PC-9 (cell line): ENCODE measurements at regions not wholly inside any gene's neighbourhood (a gene's known extent, or its start where the extent isn't known, plus 50 kb on each side); places are given as distances from the start of the nearest gene placed in this dataset.

Experiments used
- EZH2 ChIP-seq: fragments of 200-600 bp; sonication (generic); IDR thresholded peaks from 2 replicates; pipeline ENCODE4 v1.8.0; 2017; ENCODE audit warnings: antibody characterized with exemption, low read depth
- TF ChIP-seq, protein P1 (sequence below): fragments of 200-600 bp; sonication (generic); conservative IDR thresholded peaks from 2 replicates; pipeline ENCODE4 v1.6.1; 2017; ENCODE audit warnings: mixed run types, antibody characterized with exemption, mild to moderate bottlenecking, moderate library complexity

DNA sequence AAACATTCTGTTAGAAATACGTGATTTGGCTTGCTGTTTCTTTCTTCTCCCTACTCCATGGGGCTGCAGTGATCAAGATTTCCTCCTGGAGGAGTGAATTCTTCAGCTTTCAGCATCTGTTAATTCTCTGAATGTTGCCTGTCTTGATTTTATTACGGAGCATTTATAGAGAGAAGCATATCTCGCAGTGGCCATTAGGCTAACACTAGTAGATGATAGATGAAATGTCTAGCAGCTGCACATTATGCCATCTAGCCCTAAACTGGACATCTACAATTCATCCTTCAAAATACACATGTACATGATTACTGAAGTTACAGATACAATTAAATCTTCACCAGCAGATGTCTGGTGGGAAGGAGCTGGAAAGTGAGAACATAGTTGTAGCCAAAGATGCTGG is 769.8 kb upstream of the NECTIN3 start:
- no peak for TF ChIP-seq EZH2
- TF ChIP-seq, protein P1, sequence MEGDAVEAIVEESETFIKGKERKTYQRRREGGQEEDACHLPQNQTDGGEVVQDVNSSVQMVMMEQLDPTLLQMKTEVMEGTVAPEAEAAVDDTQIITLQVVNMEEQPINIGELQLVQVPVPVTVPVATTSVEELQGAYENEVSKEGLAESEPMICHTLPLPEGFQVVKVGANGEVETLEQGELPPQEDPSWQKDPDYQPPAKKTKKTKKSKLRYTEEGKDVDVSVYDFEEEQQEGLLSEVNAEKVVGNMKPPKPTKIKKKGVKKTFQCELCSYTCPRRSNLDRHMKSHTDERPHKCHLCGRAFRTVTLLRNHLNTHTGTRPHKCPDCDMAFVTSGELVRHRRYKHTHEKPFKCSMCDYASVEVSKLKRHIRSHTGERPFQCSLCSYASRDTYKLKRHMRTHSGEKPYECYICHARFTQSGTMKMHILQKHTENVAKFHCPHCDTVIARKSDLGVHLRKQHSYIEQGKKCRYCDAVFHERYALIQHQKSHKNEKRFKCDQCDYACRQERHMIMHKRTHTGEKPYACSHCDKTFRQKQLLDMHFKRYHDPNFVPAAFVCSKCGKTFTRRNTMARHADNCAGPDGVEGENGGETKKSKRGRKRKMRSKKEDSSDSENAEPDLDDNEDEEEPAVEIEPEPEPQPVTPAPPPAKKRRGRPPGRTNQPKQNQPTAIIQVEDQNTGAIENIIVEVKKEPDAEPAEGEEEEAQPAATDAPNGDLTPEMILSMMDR: no peak
